Tibial nerve (tissue), 4 donors: ENCODE measurements at regions not wholly inside any gene's neighbourhood (a gene's known extent, or its start where the extent isn't known, plus 50 kb on each side); places are given as distances from the start of the nearest gene placed in this dataset.

ENCODE experiments used
- CTCF ChIP-seq, 5 experiments: fragments of 200-600 bp in 3 of 5; fragments of 450-650 bp in 2 of 5; sonication (generic) in 3 of 5; IDR thresholded peaks; one replicate each; pipeline ENCODE4 v1.5.1; 2016 to 2019; ENCODE audit warnings: antibody characterized with exemption in 5 of 5, mild to moderate bottlenecking in 3 of 5, moderate library complexity in 2 of 5
- EP300 ChIP-seq, 2 donors: sonication (generic); formaldehyde crosslinking; IDR thresholded peaks; one replicate each; pipeline ENCODE4 v1.6.1; 2017; ENCODE audit warnings: antibody characterized with exemption in 2 of 2, mild to moderate bottlenecking in 1 of 2
- POLR2A ChIP-seq, 2 donors: fragments of 450-650 bp; IDR thresholded peaks; one replicate each; pipeline ENCODE4 v1.6.1; 2017; ENCODE audit warnings: antibody characterized with exemption in 2 of 2, mild to moderate bottlenecking in 2 of 2, moderate library complexity in 2 of 2

GRCh38 chr2:240205348-240205747 lies 64.9 kb upstream of the OTOS start:
- TF ChIP-seq CTCF (IDR thresholded peaks at IDR 0.05): no peak
- TF ChIP-seq EP300 (IDR thresholded peaks at IDR 0.05): no peak
- TF ChIP-seq POLR2A (IDR thresholded peaks at IDR 0.05): no peak
